Breast epithelium (tissue), 3 donors: ENCODE measurements at regions not wholly inside any gene's neighbourhood (a gene's known extent, or its start where the extent isn't known, plus 50 kb on each side); places are given as distances from the start of the nearest gene placed in this dataset.

Source experiments
- CTCF ChIP-seq, 3 donors: fragments of 450-650 bp; IDR thresholded peaks; one replicate each; pipeline ENCODE4 v1.5.1; 2016 to 2017; ENCODE audit warnings: antibody characterized with exemption in 3 of 3, mild to moderate bottlenecking in 3 of 3, moderate library complexity in 3 of 3
- POLR2A ChIP-seq: fragments of 450-650 bp; IDR thresholded peaks from one replicate; pipeline ENCODE4 v1.6.1; 2016; ENCODE audit warnings: antibody characterized with exemption, mild to moderate bottlenecking, moderate library complexity
- POLR2AphosphoS5 ChIP-seq, 3 donors: sonication (generic); formaldehyde crosslinking; IDR thresholded peaks; one replicate each; pipeline ENCODE4 v1.6.1; 2017; ENCODE audit warnings: antibody characterized with exemption in 3 of 3

DNA sequence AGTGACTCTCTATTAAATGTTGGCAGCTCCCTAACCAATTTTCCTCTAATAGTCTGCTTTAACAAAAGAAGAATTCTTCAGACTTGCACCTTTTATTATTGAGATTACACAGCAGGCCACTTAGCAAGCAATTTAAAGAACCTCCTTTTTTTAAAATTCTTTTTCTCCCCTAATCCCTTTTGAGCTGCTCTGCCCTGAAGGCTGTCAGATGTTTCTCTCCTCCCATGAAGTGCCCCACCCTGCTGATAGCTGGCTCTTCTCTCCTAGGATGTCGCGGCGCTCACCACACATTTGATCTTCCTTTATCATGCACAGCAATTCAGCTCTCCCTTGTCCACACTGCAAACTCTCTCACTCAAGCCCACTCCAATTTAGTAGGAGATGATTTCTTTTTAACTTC, 1471.1 kb upstream of the ACO1 start:
- TF ChIP-seq CTCF (IDR thresholded peaks at IDR 0.05) (no peak), POLR2AphosphoS5 (IDR thresholded peaks at IDR 0.05) (no peak), POLR2A (no peak)
